HCT116 (cell line): ENCODE measurements at regions not wholly inside any gene's neighbourhood (a gene's known extent, or its start where the extent isn't known, plus 50 kb on each side); places are given as distances from the start of the nearest gene placed in this dataset.
"Not testable (repeated sequence)": the region's sequence is repeated elsewhere in the genome, so short reads cannot be mapped to it uniquely, and the experiment has no call there.

Experiments
- ATAC-seq: fragments of 200-7000 bp; cut with Tn5 transposase; 2 replicates; pipeline ENCODE4 v1.9.1; 2020; ENCODE audit warnings: mild to moderate bottlenecking, moderate library complexity
- BruUV-seq: library from RNA; stranded (reverse); fragments of 400-500 nt; replicated peaks from 2 replicates; lab custom pipeline; 2021; lab: Mats Ljungman, UMichigan
- CTCF ChIA-PET: fragments of 300-600 bp; sonication (Branson Sonifier 250); formaldehyde crosslinking; loops from one replicate; lab custom pipeline; 2021; ENCODE audit warnings: antibody characterized with exemption; lab: Charles Lee
- POLR2A ChIA-PET: fragments of 300-600, 350-600 bp; sonication (Branson Sonifier 250); formaldehyde crosslinking; loops from one replicate; lab custom pipeline; 2021; ENCODE audit warnings: antibody characterized with exemption; lab: Charles Lee
- RAD21 ChIA-PET, 2 experiments: fragments of 300-600 bp; sonication (Branson Sonifier 250); formaldehyde crosslinking; loops; one replicate each; lab custom pipeline; 2023; ENCODE audit warnings: low total read pairs in 2 of 2; ENCODE audit not compliant: uncharacterized antibody in 2 of 2, unreplicated experiment in 2 of 2, low non-redundant PET in 1 of 2; lab: Charles Lee
- DNase-seq: peaks from one replicate; pipeline ENCODE4 v3.0.0-alpha.2; 2010; ENCODE audit warnings: low read depth, low spot score
- H2AFZ ChIP-seq: fragments of 200-600 bp; shearing (Covaris generic), sonication (generic); 2 replicates; pipeline ENCODE4 v1.6.1; 2017; ENCODE audit warnings: low read depth, mixed run types, mixed read lengths, antibody characterized with exemption, low read length; ENCODE audit not compliant: poor library complexity, severe bottlenecking
- H3K27ac ChIP-seq: 2 replicates; pipeline ENCODE4 v1.5.1; 2012; ENCODE audit warnings: low read depth, low read length
- H3K27me3 ChIP-seq: fragments of 200-600 bp; sonication (generic); 2 replicates; pipeline ENCODE4 v1.6.1; 2016; ENCODE audit warnings: mixed run types, low read length, mixed read lengths; ENCODE audit not compliant: insufficient read depth
- H3K36me3 ChIP-seq, 2 experiments: fragments of 200-500 bp in 1 of 2; fragments of 200-600 bp in 1 of 2; sonication (Bioruptor generic) in 1 of 2; sonication (generic) in 1 of 2; 2 replicates each; pipeline versions ENCODE4 v1.5.1 to v1.6.1; 2014 to 2016; ENCODE audit warnings: low read length in 2 of 2, inconsistent platforms in 1 of 2, mixed read lengths in 1 of 2, mixed run types in 1 of 2; ENCODE audit not compliant: insufficient read depth in 2 of 2, control insufficient read depth in 1 of 2
- H3K4me1 ChIP-seq, 2 experiments: fragments of 200-600 bp in 1 of 2; sonication (generic) in 1 of 2; 2 replicates each; pipeline versions ENCODE4 v1.5.1 to v1.6.1; 2012 to 2017; ENCODE audit warnings: low read length in 2 of 2, inconsistent platforms in 1 of 2, mild to moderate bottlenecking in 1 of 2, mixed read lengths in 1 of 2, mixed run types in 1 of 2, moderate library complexity in 1 of 2; ENCODE audit not compliant: insufficient read depth in 2 of 2, control insufficient read depth in 1 of 2
- H3K4me2 ChIP-seq: fragments of 200-600 bp; sonication (generic); 2 replicates; pipeline ENCODE4 v1.6.1; 2017; ENCODE audit warnings: mixed run types, low read length, mixed read lengths
- H3K4me3 ChIP-seq, 2 experiments: fragments of 200-600 bp in 1 of 2; sonication (generic) in 1 of 2; replicated peaks in 1 of 2; 2 replicates each; pipeline ENCODE4 v1.5.1; 2011 to 2016; ENCODE audit warnings: low read length in 2 of 2, control low read depth in 1 of 2, low read depth in 1 of 2, mild to moderate bottlenecking in 1 of 2, mixed read lengths in 1 of 2, mixed run types in 1 of 2
- H3K79me2 ChIP-seq: fragments of 200-600 bp; sonication (generic); 2 replicates; pipeline ENCODE4 v1.6.1; 2017; ENCODE audit warnings: mild to moderate bottlenecking, mixed run types, low read length, moderate library complexity, mixed read lengths; ENCODE audit not compliant: insufficient read depth
- H3K9ac ChIP-seq: fragments of 200-600 bp; sonication (generic); 2 replicates; pipeline ENCODE4 v1.6.1; 2016; ENCODE audit warnings: low read length, mixed read lengths
- H3K9me2 ChIP-seq: fragments of 200-600 bp; sonication (generic), shearing (Covaris generic); 2 replicates; pipeline ENCODE4 v1.6.1; 2017; ENCODE audit warnings: mixed run types, mild to moderate bottlenecking, moderate library complexity; ENCODE audit not compliant: insufficient read depth
- H3K9me3 ChIP-seq, 2 experiments: fragments of 200-500 bp in 1 of 2; fragments of 200-600 bp in 1 of 2; sonication (Bioruptor generic) in 1 of 2; sonication (generic) in 1 of 2; 2 replicates each; pipeline ENCODE4 v1.6.1; 2014 to 2017; ENCODE audit warnings: low read length in 2 of 2, mixed read lengths in 2 of 2, inconsistent platforms in 1 of 2, low read depth in 1 of 2, mild to moderate bottlenecking in 1 of 2, mixed run types in 1 of 2, moderate library complexity in 1 of 2; ENCODE audit not compliant: control insufficient read depth in 1 of 2, insufficient read depth in 1 of 2
- H4K20me1 ChIP-seq: fragments of 200-600 bp; sonication (generic), shearing (Covaris generic); 2 replicates; pipeline ENCODE4 v1.6.1; 2017; ENCODE audit warnings: mixed run types, mild to moderate bottlenecking, moderate library complexity; ENCODE audit not compliant: insufficient read depth
- CBX3 ChIP-seq: IDR thresholded peaks from 2 replicates; pipeline ENCODE4 v1.6.1; 2012; ENCODE audit warnings: low read depth
- FOSL1 ChIP-seq: IDR thresholded peaks from 2 replicates; pipeline ENCODE4 v1.6.1; 2012; ENCODE audit warnings: low read depth
- POLR2A ChIP-seq: IDR thresholded peaks from 2 replicates; pipeline ENCODE4 v1.7.0; 2011; ENCODE audit warnings: borderline replicate concordance; ENCODE audit not compliant: insufficient read depth, insufficient read length; ENCODE audit errors: extremely low read depth
- POLR2AphosphoS5 ChIP-seq: IDR thresholded peaks from 2 replicates; pipeline ENCODE4 v1.6.1; 2011; ENCODE audit warnings: mild to moderate bottlenecking, low read depth, low read length, moderate library complexity
- RAD21 ChIP-seq: IDR thresholded peaks from 2 replicates; pipeline ENCODE4 v1.6.1; 2012; ENCODE audit warnings: low read depth, mild to moderate bottlenecking
- TCF7L2 ChIP-seq: IDR thresholded peaks from 2 replicates; pipeline ENCODE4 v1.7.0; 2011; ENCODE audit warnings: borderline replicate concordance, inconsistent platforms; ENCODE audit not compliant: insufficient read depth, insufficient read length; ENCODE audit errors: extremely low read depth
- intact Hi-C: fragments of 100-400 bp; cut with micrococcal nuclease; formaldehyde crosslinking; loops from 2 replicates; pipeline ENCODE4 v1.10.0; 2022
- TF ChIP-seq, protein P1 (sequence below): IDR thresholded peaks from 2 replicates; pipeline ENCODE4 v1.6.1; 2012

DNA sequence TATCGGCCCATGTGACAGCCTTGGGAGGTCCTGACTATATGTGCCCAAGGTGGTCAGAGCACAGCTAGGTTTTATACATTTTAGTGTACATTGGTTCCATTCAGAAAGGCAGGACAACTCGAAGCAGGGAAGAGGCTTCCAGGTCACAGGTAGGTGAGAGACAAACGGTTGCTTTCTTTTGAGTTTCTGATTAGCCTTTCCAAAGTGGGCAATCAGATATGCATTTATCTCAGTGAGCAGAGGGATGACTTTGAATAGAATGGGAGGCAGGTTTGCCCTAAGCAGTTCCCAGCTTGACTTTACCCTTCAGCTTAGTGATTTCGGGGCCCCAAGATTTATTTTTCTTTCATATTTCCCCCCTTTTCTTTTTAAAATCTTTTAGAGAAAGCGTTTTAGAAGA is 87.6 kb upstream of the PPP2R5C start:
- H3K27me3 ChIP-seq, result no peaks in the 10 kb centered on the region
- CTCF ChIA-PET, result no interaction called here
- no peaks in the 10 kb centered on the region for H3K9me2 ChIP-seq
- RAD21 ChIA-PET, result no interaction called here
- no peaks in the 10 kb centered on the region for H3K79me2 ChIP-seq
- ATAC-seq, result no peak
- no peak for DNase-seq
- no peaks in the 10 kb centered on the region; a peak in 1 of 4 replicates for H3K9me3 ChIP-seq
- H3K36me3 ChIP-seq, result no peaks in the 10 kb centered on the region
- BruUV-seq, result no TSS peak
- H3K4me1 ChIP-seq, result no peaks in the 10 kb centered on the region
- no peak overlapping the region for H3K4me3 ChIP-seq
- POLR2A ChIA-PET, result no interaction called here
- H3K27ac ChIP-seq, result no peak overlapping the region
- no peak overlapping the region for H3K4me2 ChIP-seq
- TF ChIP-seq RAD21 (no peak), POLR2AphosphoS5 (no peak), FOSL1 (no peak), TCF7L2 (no peak), POLR2A (no peak), CBX3 (no peak)
- TF ChIP-seq, protein P1, sequence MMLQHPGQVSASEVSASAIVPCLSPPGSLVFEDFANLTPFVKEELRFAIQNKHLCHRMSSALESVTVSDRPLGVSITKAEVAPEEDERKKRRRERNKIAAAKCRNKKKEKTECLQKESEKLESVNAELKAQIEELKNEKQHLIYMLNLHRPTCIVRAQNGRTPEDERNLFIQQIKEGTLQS, result no peak
- intact Hi-C loops, result no loop called here
- H4K20me1 ChIP-seq, result no peaks in the 10 kb centered on the region
- no peak overlapping the region for H3K9ac ChIP-seq
- H2AFZ ChIP-seq, result no peak overlapping the region

DNA sequence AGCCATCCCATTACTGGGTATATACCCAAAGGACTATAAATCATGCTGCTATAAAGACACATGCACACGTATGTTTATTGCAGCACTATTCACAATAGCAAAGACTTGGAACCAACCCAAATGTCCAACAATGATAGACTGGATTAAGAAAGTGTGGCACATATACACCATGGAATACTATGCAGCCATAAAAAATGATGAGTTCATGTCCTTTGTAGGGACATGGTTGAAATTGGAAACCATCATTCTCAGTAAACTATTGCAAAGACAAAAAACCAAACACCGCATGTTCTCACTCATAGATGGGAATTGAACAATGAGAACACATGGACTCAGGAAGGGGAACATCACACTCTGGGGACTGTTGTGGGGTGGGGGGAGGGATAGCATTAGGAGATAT is 85.7 kb upstream of the PPP2R5C start:
- H3K4me1 ChIP-seq, H3K4me2 ChIP-seq, BruUV-seq, H3K4me3 ChIP-seq, H3K9ac ChIP-seq, H2AFZ ChIP-seq, intact Hi-C loops, H3K36me3 ChIP-seq, ATAC-seq, H3K9me2 ChIP-seq, H3K79me2 ChIP-seq, H3K27ac ChIP-seq, H4K20me1 ChIP-seq, H3K27me3 ChIP-seq, POLR2A ChIA-PET, H3K9me3 ChIP-seq, RAD21 ChIA-PET, DNase-seq, CTCF ChIA-PET: not testable (repeated sequence)

DNA sequence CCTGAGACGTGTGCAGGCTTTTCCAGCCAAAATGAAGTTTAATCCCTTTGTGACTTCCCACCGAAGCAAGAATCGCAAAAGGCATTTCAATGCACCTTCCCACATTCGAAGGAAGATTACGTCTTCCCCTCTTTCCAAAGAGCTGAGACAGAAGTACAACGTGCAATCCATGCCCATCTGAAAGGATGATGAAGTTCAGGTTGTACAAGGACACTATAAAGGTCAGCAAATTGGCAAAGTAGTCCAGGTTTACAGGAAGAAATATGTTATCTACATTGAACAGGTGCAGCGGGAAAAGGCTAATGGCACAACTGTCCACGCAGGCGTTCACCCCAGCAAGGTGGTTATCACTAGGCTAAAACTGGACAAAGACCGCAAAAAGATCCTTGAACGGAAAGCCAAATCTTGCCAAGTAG is 83.6 kb upstream of the PPP2R5C start:
- H3K9me3 ChIP-seq, H3K27ac ChIP-seq, BruUV-seq, H3K9me2 ChIP-seq, H2AFZ ChIP-seq, ATAC-seq, H3K4me1 ChIP-seq, DNase-seq, CTCF ChIA-PET, intact Hi-C loops, H3K36me3 ChIP-seq, H3K9ac ChIP-seq, H3K4me3 ChIP-seq, RAD21 ChIA-PET, H4K20me1 ChIP-seq, POLR2A ChIA-PET, H3K4me2 ChIP-seq, H3K27me3 ChIP-seq, H3K79me2 ChIP-seq: not testable (repeated sequence)
